Tibial nerve (tissue), 4 donors: ENCODE measurements at regions not wholly inside any gene's neighbourhood (a gene's known extent, or its start where the extent isn't known, plus 50 kb on each side); places are given as distances from the start of the nearest gene placed in this dataset.
"Not testable (repeated sequence)": the region's sequence is repeated elsewhere in the genome, so short reads cannot be mapped to it uniquely, and the experiment has no call there.

ENCODE experiments used
- DNase-seq, 2 donors: peaks; one replicate each; pipeline ENCODE4 v3.0.0-alpha.2; 2019; ENCODE audit warnings: low spot score in 2 of 2
- H3K27ac ChIP-seq, 4 donors: fragments of 200-600 bp; sonication (generic) in 3 of 4; one replicate each; pipeline ENCODE4 v1.5.1; 2017 to 2019; ENCODE audit warnings: mild to moderate bottlenecking in 1 of 4
- H3K27me3 ChIP-seq, 2 donors: fragments of 200-600 bp; sonication (generic) in 1 of 2; one replicate each; pipeline versions ENCODE4 v1.5.1 to v1.6.0; 2017 to 2019
- H3K36me3 ChIP-seq, 3 donors: fragments of 200-600 bp; sonication (generic); one replicate each; pipeline ENCODE4 v1.5.1; 2018 to 2019
- H3K4me1 ChIP-seq, 4 donors: fragments of 200-600 bp; sonication (generic) in 3 of 4; one replicate each; pipeline ENCODE4 v1.5.1; 2017 to 2019
- H3K4me3 ChIP-seq, 4 donors: fragments of 200-600 bp; sonication (generic) in 3 of 4; one replicate each; pipeline ENCODE4 v1.5.1; 2017 to 2019; ENCODE audit warnings: mild to moderate bottlenecking in 1 of 4, moderate library complexity in 1 of 4
- H3K9me3 ChIP-seq, 4 donors: fragments of 200-600 bp; sonication (generic) in 3 of 4; one replicate each; pipeline ENCODE4 v1.5.1; 2017 to 2019
- CTCF ChIP-seq, 5 experiments: fragments of 200-600 bp in 3 of 5; fragments of 450-650 bp in 2 of 5; sonication (generic) in 3 of 5; IDR thresholded peaks; one replicate each; pipeline ENCODE4 v1.5.1; 2016 to 2019; ENCODE audit warnings: antibody characterized with exemption in 5 of 5, mild to moderate bottlenecking in 3 of 5, moderate library complexity in 2 of 5
- EP300 ChIP-seq, 2 donors: sonication (generic); formaldehyde crosslinking; IDR thresholded peaks; one replicate each; pipeline ENCODE4 v1.6.1; 2017; ENCODE audit warnings: antibody characterized with exemption in 2 of 2, mild to moderate bottlenecking in 1 of 2
- POLR2A ChIP-seq, 2 donors: fragments of 450-650 bp; IDR thresholded peaks; one replicate each; pipeline ENCODE4 v1.6.1; 2017; ENCODE audit warnings: antibody characterized with exemption in 2 of 2, mild to moderate bottlenecking in 2 of 2, moderate library complexity in 2 of 2
- WGBS, 2 donors: methylation state at CpG; one replicate each; pipeline ENCODE4 v1.1.5; 2018; 5-methylcytosine and 5-hydroxymethylcytosine counted together

DNA sequence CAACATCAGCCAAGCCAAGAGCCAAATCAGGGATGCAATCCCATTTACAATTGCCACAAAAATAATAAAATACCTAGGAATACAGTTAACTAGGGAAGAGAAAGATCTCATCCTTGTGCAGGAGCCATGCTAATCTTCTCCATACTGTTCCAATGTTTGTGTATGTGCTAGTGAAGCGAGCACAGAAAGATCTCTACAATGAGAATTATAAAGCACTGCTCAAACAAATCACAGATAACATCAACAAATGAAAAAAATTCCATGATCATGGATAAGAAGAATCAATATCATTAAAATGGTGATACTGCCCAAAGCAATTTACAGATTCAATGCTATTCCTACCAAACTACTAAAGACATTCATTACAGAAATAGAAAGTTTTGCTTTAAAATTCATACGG is 215.6 kb downstream of the FOXG1 start:
- DNase-seq = no peak
- no peak for TF ChIP-seq CTCF (IDR thresholded peaks at IDR 0.05)
- no peak for TF ChIP-seq EP300 (IDR thresholded peaks at IDR 0.05)
- no peak for TF ChIP-seq POLR2A (IDR thresholded peaks at IDR 0.05)
- H3K27ac ChIP-seq = no peak overlapping the region
- H3K9me3 ChIP-seq = no peaks in the 10 kb centered on the region
- H3K4me3 ChIP-seq = no peak overlapping the region
- no peaks in the 10 kb centered on the region for H3K36me3 ChIP-seq
- WGBS, 2 donors = 89 to 93% methylated on average over 2 of the region's 2 CpGs
- H3K27me3 ChIP-seq = no peaks in the 10 kb centered on the region
- H3K4me1 ChIP-seq = no peaks in the 10 kb centered on the region

GRCh38 chr14:28983279-28983678 is 216.7 kb downstream of the FOXG1 start:
- TF ChIP-seq POLR2A (IDR thresholded peaks at IDR 0.05) (no peak), CTCF (IDR thresholded peaks at IDR 0.05) (no peak), EP300 (IDR thresholded peaks at IDR 0.05) (no peak)
- Histone ChIP-seq H3K36me3 (no peaks in the 10 kb centered on the region), H3K27me3 (no peaks in the 10 kb centered on the region), H3K27ac (no peak overlapping the region), H3K4me1 (no peaks in the 10 kb centered on the region), H3K9me3 (no peaks in the 10 kb centered on the region), H3K4me3 (no peak overlapping the region)
- 77 to 85% methylated on average over 4 of the region's 4 CpGs for WGBS, 2 donors
- no peak for DNase-seq

GRCh38 chr14:28987516-28987915 is 220.9 kb downstream of the FOXG1 start:
- no peaks in the 10 kb centered on the region for H3K4me1 ChIP-seq
- no peaks in the 10 kb centered on the region for H3K27me3 ChIP-seq
- no peak overlapping the region for H3K27ac ChIP-seq
- H3K9me3 ChIP-seq = no peaks in the 10 kb centered on the region
- no peak for DNase-seq
- H3K36me3 ChIP-seq = no peaks in the 10 kb centered on the region
- TF ChIP-seq CTCF (IDR thresholded peaks at IDR 0.05) (no peak), EP300 (IDR thresholded peaks at IDR 0.05) (no peak), POLR2A (IDR thresholded peaks at IDR 0.05) (no peak)
- H3K4me3 ChIP-seq = no peak overlapping the region

- H3K4me3 ChIP-seq, DNase-seq, H3K4me1 ChIP-seq, H3K27ac ChIP-seq, H3K9me3 ChIP-seq, H3K27me3 ChIP-seq, H3K36me3 ChIP-seq: not testable (repeated sequence)
- WGBS, 2 donors = 84 to 86% methylated on average over 4 of the region's 4 CpGs
Measured at GRCh38 chr14:28997196-28997595, 230.6 kb downstream of the FOXG1 start.

DNA sequence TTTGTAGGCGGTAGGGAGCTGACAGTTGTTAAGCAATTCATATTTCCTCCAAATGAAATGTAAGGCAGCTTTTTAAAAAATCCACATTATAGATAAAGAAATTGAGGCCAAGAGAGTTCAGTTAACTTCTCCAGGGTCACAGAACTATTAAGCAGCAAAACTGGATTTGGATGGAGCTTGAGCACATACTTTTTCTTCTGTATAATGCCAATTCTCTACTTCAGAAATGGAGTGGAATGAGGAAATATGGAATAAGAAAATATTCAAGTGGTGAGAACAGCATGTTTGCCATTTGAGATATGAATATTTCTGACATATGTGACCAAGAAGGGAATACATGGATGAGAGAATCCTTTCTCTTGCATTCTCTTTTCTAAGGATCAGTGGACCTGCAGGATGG is 233.1 kb downstream of the FOXG1 start:
- Histone ChIP-seq H3K27me3 (no peaks in the 10 kb centered on the region), H3K36me3 (no peaks in the 10 kb centered on the region), H3K4me1 (no peaks in the 10 kb centered on the region), H3K27ac (no peak overlapping the region), H3K4me3 (no peak overlapping the region), H3K9me3 (peaks cover 0 to 4% (median 0%) of the 10 kb centered on the region in 4 donors)
- TF ChIP-seq POLR2A (IDR thresholded peaks at IDR 0.05) = no peak
- TF ChIP-seq EP300 (IDR thresholded peaks at IDR 0.05) = no peak
- WGBS, 2 donors = 76 to 80% methylated on average over 1 of the region's 1 CpG
- no peak for DNase-seq

DNA sequence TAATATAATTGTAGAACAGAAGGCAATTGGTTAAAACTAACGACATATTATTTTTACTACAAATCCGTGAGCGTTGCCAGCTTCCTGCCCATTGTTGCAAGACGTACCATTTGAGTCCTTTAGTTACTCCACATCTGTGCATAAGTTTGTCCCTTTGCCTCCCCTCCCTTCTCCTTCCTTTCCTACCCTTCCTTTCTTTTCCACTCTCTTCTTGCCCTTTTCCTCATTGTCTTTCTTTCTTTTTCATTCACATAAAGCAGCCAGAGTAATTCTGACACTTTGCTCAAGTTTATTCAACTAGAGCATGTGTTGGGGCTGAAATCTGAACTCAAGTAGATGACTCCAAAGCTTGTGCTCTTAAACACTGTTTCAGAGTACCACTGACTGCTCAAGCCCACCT is 239.1 kb downstream of the FOXG1 start:
- H3K36me3 ChIP-seq = no peaks in the 10 kb centered on the region
- TF ChIP-seq POLR2A (IDR thresholded peaks at IDR 0.05) (no peak), CTCF (IDR thresholded peaks at IDR 0.05) (no peak), EP300 (IDR thresholded peaks at IDR 0.05) (no peak)
- DNase-seq = no peak
- no peaks in the 10 kb centered on the region for H3K9me3 ChIP-seq
- no peak overlapping the region for H3K27ac ChIP-seq
- 80 to 84% methylated on average over 4 of the region's 4 CpGs for WGBS, 2 donors
- no peaks in the 10 kb centered on the region for H3K27me3 ChIP-seq
- no peak overlapping the region for H3K4me3 ChIP-seq
- H3K4me1 ChIP-seq = no peaks in the 10 kb centered on the region
